Anterior cingulate cortex (tissue), 58 donors: ENCODE measurements at regions not wholly inside any gene's neighbourhood (a gene's known extent, or its start where the extent isn't known, plus 50 kb on each side); places are given as distances from the start of the nearest gene placed in this dataset.
"Not testable (repeated sequence)": the region's sequence is repeated elsewhere in the genome, so short reads cannot be mapped to it uniquely, and the experiment has no call there.

Source experiments
- DNase-seq, 58 donors: peaks; one replicate each; lab custom pipeline; 2025; lab: John Stamatoyannopoulos, UW

DNA sequence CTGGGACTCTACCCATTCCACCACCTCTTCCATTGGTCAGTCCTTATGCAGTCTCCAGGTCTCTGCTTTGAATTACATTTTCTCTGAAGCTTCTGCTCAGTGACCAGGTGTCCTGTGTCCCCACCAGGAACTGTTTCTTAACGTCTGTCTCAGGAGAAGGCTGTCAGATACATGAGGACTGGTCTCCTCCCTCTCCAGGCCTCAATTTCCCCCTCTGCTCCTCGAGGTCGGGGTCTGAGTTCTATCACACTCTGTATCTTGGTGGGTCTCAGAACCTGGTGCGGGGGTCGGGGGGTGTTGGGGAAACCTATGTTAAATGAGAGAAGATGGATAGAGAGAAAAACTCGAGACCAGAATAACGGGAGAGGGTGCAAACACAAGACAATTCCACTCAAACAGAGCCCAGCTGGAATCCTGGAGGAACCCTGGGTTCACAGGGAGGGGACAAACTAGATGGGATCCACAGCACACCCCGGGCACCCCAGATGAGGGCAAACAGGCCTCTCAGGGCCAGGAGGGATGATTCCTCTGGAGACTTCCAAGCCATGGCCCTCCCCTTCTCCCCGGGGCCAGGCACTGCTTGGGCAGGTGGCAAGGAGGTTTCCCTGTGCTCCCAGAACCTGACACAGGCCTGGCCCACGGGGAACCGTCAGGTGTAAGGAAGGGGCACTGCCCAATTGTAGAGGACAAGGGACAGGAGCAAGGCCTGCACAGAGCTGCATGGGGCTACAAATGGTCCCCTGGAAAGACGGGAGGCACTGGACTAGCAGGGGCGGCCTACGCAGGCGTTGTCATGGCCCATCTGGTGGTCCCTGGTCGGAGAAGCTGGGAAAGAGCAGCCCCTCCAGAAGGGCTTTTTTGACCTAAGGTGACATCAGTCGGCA lies 313.2 kb upstream of the DIO3 start:
- no peak for DNase-seq

DNA sequence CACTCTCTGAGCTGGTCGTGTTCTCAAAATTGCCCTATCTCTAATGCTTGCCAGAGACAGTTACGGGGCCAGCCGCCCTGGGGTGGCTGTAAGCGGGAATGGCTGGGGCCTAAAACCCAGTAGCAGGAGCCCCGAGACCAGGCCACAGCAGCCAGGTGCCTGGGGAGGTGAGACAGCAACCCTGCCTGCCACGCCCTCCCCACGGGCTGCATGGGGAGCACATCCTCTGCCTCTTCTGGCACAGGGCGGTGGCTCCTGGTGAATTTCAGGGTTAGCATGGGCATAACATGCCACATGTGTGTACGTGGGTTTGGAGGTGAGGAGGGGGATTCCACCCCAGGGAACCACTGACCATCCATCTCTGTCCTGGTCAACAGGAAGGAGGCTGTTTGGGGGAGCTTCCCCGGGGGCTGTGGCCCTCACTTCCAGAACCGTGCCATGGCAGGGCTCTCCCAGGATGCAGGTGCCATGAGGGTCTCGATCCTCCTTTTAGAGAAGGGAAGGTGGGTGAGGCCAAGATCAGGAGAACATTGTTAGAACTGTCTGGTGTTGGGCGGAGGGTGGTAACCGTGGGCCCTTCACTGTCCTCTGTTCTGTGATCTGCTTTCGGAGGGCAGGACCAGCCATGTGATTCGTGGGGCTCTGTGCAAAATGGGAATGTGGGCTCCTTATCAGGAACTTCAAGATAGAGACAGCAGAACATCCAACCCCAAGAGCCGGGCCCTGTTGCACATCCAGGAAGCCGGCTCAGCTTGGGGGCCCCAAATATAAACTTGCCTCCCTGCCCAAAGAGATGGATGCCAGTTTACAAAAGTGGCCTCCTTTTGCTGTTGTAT lies 312.2 kb upstream of the DIO3 start:
- peak in 1 of 58 donors; percentile 33 for DNase-seq

DNA sequence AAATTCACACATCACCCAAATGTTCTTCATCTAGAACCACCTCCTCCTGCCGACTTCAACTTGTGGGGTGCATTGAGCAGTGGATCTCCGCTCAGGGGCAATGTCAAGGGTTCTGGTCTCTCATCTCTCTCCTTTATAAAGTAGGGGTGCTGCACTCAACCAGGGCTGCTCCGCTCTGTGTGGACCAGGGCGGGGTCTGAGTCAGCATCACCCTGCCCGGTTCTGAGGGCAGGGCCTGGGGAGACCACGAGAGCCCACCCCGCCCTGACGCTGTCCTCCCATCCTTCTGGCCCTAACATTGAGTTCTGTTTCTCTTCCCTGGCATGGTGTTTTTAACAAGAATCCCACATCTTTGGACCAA lies 311.6 kb upstream of the DIO3 start:
- no peak for DNase-seq

DNA sequence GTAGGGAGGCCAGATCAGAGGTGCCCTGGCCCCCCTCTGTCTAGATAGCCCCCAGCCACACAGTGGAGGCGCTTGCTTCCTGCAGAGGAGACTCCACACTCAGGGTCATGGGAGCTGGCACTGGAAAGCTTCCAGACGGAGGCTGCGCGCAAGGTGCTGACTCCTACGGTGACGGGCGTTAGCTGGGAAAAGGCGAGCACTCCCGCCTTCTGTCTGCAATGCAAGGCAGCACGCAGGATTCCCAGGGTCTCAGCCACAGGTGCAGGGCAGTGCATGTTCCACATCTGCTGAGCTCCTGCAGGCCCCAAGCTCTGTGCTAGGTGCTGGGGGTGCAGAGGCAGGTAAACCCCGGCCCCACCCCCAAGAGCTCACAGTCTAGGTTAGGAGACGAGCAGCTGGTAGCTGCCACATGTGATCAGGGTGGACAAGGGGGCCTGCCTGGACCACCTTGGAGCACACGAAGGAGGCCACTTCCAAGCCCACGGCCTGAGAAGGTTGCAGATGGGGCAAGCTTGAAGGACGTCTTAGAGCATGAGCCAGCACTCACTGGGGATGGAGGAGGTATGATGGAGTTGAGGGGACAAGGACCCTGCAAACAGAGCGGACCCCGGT lies 310.9 kb upstream of the DIO3 start:
- DNase-seq = peak in 1 of 58 donors; percentile 23

DNA sequence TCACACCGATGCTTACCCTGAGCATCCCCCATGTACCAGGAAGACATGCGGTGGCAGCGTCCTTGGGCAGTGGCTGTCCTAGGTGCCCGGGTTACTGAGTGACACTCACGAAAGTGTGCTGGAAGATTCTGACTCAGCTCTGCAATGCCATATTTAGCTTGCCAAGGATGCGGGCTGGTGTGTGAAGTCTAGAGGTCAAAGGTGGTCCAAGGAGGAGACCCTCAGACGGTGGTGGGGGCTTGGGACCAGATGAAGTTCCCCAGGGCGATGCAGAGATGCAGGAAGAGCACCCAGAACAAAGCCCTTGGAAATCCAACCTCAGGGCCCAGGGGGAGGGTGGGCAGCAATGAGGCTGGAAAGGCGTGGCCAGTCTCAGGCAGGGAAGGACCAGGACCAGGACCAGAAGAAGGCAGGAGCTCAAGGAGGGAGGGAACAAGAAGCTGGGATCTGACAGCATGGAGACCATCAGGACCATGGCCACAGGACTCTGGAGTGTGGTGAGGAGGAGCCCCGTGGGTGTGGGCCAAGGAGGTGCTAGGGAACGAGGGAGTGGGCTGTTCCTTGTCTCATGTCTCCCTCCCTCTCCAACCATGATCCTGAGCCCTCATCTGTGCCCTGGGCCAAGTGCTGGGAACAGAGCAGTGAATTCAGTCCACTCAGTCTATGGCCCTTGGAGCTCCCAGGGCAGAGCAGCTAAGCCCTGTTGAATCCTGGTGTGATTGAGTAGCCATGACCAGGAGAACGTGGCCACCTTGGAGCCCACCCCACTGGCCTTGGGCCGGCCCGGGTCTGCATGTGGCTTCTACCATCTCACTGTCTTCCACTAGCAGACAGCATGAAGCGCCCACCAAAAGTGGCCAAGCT lies 310.1 kb upstream of the DIO3 start:
- DNase-seq = no peak

DNA sequence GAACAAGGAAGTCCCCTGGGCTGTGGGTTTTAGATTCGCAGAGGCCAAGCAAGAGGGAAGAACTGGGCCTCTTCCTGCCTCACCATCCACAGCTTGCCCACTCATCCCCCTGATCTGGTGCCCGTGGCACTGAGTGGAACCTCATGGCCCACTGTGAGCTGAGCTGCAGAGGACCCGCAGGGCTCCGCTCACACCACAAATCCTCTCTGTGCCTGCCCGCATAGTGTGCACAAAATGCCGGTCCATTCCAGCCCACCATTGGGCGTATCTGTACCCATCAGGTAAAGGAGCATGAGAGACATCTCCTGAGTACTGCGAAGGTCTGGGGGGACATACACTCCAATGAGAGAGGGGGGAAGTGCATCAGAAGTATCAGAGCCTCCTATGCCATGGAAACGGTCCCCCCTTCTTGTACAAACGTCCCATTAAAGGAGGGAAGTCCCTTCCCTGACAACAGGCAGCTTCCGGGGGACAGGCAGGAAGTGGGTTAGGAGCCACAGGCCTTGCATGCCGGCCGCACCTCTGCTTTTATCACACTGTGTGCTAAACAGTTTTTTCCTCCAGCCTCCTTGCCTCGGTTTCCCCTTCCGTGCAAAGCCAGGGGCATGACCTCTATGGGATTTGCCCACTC lies 309.4 kb upstream of the DIO3 start:
- DNase-seq = no peak

DNA sequence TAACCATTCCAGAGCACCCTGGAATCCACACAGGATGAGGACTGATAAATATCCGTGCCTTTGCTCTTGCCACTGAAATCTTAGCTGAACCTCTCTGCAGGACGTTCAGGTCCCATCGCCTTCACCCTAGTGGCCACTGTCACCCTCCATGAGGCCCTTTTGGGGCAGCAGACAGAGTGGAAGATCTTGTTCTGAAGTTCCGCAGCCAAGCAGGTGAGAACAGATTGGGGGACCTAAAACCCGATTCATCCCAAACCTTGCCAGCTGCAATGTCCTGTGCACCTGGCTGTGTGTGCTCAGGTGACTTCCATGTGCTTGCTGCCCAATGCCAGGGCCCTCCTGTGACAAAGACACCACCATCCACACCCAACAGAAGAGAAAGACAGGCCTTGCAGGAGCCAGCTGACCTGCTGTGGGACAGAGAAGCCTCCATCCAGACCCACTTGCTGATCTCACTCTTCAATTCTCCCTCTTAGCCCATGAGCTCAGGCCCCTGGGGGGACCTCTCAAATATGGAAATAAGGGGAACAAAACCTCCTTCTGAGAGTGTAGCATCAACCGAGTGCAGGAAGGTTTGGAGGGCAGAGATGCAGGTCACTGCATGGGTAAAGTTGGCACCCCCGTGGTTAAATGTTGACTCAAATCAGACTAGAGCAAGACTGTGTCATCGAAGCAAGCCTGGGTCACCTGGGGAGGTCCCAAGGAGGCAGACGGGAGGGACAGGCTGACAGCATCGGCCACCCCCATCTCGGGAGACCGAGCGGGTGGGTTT lies 308.7 kb upstream of the DIO3 start:
- DNase-seq = no peak

DNA sequence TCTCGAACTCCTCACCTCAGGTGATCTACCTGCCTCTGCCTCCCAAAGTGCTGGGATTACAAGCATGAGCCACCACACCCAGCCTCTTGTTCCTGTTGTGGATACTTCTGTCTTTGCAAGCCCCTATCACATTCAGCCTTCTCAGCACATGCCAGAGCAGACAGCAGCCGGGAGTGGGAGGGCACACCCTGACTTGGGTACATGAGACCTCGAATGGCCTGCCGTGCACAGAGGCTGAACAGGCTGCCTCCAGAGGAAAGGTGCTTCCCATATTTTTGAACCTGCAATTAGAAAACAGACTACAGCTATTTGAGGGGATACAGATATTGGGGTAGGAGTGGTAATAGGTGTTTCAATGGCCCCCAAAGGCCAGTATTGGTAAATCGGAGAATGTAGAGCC lies 307.3 kb upstream of the DIO3 start:
- DNase-seq = no peak

DNA sequence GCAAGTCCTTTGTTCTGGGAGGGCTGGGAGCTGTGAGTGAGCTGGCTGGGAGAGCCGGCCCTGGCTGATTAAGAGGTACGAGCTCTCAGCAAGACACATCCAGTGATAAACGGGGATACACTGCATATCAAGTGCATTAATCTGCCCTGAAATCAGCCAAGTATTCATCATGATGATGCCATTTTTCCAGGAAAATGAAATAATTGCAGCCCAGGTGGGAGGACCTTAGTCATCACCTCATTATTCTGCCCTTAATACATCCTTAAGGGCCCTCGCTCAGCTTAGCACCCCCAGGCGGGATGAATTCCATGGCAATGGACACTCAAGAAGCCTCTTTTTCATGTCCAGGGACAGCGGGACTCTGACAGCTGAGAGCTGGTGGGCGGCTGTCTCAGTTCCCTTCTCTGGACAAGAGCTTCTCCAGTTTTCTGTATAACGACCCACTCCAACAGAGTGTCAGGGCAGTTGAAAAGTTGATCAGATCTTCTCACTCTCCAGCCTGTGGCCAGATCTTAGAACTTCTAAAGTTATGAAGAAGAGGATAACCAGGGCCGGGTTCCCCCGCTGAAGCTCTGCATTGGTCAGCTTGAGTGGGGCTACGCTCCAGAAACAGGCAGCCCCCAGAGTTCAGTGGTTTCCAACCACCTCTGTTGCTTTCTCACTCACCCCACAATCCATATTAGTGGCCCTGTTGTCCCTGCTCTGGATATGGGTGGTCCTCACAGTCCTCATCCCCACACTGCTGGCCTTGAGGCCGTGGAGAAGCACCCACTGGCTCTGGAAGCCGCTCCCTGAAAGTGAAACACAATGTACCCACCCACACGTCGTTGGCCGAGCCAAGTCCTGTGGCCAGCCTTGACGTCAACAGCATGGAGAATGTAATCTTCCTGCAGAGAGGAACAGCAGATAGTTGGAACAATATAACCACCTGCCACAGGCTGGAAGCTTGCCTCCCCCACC lies 306.2 kb upstream of the DIO3 start:
- no peak for DNase-seq

DNA sequence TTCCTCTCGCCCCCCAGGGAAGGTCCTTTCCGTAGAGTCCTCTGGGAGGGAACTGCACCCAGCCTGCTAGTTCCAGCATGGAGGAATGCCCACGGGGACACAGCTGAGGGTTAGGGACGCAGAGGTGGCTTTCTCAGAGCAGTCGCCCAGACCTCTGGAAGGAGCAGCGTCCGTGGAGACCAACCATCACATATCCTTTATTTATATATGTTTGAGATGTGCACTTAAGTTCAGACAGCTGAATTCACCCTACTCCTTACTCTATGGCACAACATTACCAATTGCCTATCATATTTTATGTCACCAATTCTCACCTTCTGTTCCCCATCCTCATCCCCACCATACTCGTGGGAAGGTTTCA lies 305.6 kb upstream of the DIO3 start:
- DNase-seq = no peak

DNA sequence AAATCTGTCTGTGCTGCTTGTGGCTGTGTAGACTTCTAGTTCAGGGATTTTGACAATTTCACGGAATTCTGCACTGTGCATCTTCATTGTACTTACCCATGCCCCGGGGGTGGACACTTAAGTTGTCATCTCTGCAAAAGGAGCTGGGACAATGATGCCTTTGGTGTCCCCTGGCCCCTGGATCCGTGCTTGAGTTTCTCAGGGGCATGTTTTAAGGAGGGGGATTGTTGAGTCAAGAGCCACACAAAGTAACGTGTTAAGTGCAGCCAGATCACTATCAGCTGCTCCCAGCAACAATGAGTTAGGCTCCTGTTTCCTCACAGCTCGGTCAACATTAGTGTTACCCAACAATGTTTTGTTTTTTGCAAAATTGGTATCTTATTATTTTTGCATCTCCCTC lies 305.0 kb upstream of the DIO3 start:
- DNase-seq = no peak

DNA sequence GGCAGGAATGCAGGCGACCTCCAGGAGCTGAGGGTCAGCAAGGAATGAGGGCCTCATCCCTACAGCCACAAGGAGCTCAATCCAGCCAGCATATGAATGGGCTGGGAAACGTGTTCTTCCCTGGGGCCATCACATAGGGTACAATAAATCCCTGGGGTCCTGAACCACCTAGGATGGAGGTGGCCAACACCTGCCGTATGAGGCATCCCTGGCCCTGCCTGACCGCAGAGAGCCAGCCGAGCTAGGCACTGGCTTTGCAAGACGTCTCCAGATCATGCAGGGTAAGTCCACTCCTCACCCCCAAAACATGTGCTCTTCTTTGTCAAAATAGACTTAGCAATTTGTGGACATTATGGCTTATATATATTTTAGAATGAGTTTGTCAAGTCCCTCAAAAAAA lies 303.7 kb upstream of the DIO3 start:
- no peak for DNase-seq

DNA sequence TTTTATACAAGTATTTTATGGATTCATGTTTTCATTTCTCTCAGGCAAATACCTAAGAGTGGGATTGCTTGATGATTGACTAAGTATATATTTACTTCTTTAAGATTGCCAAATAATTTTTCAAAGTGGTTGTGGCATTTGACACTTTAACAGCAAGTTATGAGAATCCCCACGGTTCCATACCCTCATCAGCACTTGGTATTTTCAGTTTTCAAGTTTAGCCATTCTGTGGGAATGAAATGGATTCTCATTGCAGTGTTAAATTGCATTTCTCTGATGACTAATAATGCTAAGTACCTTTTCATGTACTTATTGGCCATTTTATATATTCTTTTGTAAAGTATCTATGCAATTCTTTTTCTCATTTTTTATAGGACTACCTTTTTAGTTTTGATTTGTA lies 301.5 kb upstream of the DIO3 start:
- no peak for DNase-seq

DNA sequence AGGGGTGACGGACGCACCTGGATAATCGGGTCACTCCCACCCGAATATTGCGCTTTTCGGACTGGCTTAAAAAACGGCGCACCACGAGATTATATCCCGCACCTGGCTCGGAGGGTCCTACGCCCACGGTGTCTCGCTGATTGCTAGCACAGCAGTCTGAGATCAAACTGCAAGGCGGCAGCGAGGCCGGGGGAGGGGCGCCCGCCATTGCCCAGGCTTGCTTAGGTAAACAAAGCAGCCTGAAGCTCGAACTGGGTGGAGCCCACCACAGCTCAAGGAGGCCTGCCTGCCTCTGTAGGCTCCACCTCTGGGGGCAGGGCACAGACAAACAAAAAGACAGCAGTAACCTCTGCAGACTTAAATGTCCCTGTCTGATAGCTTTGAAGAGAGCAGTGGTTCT lies 294.9 kb upstream of the DIO3 start:
- DNase-seq = not testable (repeated sequence)

DNA sequence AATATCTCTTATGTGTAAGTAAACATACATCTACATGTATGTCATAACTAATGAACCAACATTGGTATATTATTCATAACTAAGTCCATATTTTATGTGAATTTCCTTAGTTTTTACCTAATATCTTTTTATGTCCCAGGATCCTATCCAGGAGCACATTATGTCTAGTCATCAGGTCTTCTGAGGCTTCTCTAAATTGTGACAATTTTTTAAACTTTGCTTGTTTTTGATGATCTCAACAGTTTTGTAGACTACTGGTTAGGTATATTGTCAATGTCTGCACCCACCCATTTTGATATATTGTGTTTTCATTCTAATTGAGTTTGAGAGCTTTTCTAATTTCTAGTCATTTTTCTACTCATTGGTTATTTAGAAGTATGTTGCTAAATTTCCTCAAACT lies 288.2 kb upstream of the DIO3 start:
- DNase-seq = no peak

DNA sequence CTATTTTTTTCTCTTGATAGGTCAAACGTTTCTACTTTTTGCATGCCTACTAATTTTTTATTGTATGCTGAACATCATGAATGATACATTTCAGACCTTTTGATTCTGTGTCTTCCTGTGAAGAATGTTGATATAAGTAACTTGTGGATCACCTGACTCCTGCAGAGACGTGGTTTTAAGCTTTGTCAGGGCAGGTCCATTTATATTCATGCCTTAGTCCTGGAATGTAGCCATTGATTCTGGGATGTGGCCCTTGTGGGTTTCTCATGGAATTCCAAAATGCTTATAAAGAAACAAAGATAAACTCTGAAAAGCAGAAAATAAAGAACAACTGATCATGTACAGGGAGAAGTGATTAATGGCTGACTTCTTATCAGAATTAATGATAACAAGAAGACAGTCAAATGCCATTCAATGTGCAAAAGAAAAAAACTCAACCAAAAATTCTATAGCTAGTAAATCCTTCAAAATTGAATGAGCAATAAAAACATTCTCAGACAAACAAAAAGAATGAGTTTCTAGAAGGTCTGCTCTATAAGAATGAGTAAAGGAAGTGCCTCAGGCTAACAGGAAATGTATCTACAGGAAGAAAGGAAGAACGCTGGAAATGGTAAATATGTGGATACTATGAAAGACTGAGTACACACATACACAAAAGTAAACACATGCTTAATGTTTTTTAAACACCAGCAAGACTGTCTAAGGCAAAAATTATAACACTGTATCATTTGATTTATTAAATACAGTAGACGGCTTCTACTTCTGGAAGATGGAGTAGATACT lies 284.8 kb upstream of the DIO3 start:
- no peak for DNase-seq

DNA sequence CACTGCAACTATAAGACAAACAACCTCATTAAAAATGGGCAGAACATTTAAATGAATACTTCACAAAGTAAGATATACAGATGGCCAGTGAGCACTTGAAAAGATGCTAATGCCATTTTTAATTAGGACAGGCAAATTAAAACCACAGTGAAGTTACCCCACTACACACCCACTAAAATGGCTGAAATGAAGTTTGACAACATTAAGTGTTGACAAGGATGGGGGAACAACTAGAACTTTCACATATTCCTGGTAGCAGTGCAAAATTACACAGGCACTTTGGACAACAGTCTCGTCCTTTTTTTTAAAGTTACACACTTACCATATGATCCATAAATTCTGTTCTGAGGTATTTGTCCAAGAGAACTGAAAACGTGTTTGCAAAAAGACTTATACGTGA lies 278.9 kb upstream of the DIO3 start:
- no peak for DNase-seq
